ENCODE measurements at regions not wholly inside any gene's neighbourhood (a gene's known extent, or its start where the extent isn't known, plus 50 kb on each side); places are given as distances from the start of the nearest gene placed in this dataset.
"Not testable (repeated sequence)": the region's sequence is repeated elsewhere in the genome, so short reads cannot be mapped to it uniquely, and the experiment has no call there.

GRCh38 chr3:191644291-191644690, 183.3 kb downstream of the PYDC2 start:
- H3K9me3 ChIP-seq = no peaks in the 10 kb centered on the region
- H3K4me1 ChIP-seq (ENCODE audit: insufficient read depth) = no peaks in the 10 kb centered on the region
- H3K4me3 ChIP-seq = no peak overlapping the region
- WGBS, 3 donors = 97 to 100% (median 98%) methylated on average over 2 of the region's 2 CpGs
- intact Hi-C loops (cut with DNase I) = no loop called here
- TF ChIP-seq, protein P1, sequence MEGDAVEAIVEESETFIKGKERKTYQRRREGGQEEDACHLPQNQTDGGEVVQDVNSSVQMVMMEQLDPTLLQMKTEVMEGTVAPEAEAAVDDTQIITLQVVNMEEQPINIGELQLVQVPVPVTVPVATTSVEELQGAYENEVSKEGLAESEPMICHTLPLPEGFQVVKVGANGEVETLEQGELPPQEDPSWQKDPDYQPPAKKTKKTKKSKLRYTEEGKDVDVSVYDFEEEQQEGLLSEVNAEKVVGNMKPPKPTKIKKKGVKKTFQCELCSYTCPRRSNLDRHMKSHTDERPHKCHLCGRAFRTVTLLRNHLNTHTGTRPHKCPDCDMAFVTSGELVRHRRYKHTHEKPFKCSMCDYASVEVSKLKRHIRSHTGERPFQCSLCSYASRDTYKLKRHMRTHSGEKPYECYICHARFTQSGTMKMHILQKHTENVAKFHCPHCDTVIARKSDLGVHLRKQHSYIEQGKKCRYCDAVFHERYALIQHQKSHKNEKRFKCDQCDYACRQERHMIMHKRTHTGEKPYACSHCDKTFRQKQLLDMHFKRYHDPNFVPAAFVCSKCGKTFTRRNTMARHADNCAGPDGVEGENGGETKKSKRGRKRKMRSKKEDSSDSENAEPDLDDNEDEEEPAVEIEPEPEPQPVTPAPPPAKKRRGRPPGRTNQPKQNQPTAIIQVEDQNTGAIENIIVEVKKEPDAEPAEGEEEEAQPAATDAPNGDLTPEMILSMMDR (IDR thresholded peaks at IDR 0.05) = no peak
- TF ChIP-seq EP300 (IDR thresholded peaks at IDR 0.05) = no peak
- TF ChIP-seq POLR2A (IDR thresholded peaks at IDR 0.05) = no peak
- no peaks in the 10 kb centered on the region for H3K27me3 ChIP-seq
- no peak overlapping the region for H3K27ac ChIP-seq
- no peak for DNase-seq
- H3K36me3 ChIP-seq = no peaks in the 10 kb centered on the region

DNA sequence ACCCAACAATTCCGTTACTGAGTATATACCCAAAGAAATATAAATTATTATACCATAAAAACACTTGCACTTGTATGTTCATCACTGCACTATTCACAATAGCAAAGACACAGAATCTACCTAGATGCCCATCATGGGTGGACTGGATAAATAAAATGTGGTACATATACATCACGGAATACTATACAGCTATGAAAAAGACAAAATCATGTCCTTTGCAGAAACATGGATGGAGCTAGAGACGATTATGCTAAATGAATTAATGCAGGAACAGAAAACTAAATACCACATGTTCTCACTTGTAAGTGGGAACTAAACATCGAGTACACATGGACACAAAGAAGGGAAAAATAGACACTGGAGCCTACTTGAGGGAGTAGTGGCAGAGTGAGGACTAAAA, 185.3 kb downstream of the PYDC2 start:
- Histone ChIP-seq H3K36me3 (no peaks in the 10 kb centered on the region), H3K27ac (no peak overlapping the region), H3K27me3 (no peaks in the 10 kb centered on the region), H3K4me3 (no peak overlapping the region), H3K4me1 (ENCODE audit: insufficient read depth) (no peaks in the 10 kb centered on the region), H3K9me3 (no peaks in the 10 kb centered on the region)
- intact Hi-C loops (cut with DNase I) = no loop called here
- DNase-seq = no peak
- WGBS, 3 donors = 91 to 94% (median 92%) methylated on average over 4 of the region's 4 CpGs
- no peak for TF ChIP-seq POLR2A (IDR thresholded peaks at IDR 0.05)
- TF ChIP-seq EP300 (IDR thresholded peaks at IDR 0.05) = no peak
- TF ChIP-seq, protein P1 (IDR thresholded peaks at IDR 0.05) = no peak

GRCh38 chr3:191648787-191649186, 187.8 kb downstream of the PYDC2 start:
- Histone ChIP-seq H3K27me3 (no peaks in the 10 kb centered on the region), H3K4me3 (no peak overlapping the region), H3K27ac (no peak overlapping the region), H3K36me3 (no peaks in the 10 kb centered on the region), H3K9me3 (no peaks in the 10 kb centered on the region), H3K4me1 (ENCODE audit: insufficient read depth) (no peaks in the 10 kb centered on the region)
- TF ChIP-seq, protein P1 (IDR thresholded peaks at IDR 0.05) = no peak
- TF ChIP-seq EP300 (IDR thresholded peaks at IDR 0.05) (no peak), POLR2A (IDR thresholded peaks at IDR 0.05) (no peak)
- no peak for DNase-seq
- intact Hi-C loops (cut with DNase I) = no loop called here

DNA sequence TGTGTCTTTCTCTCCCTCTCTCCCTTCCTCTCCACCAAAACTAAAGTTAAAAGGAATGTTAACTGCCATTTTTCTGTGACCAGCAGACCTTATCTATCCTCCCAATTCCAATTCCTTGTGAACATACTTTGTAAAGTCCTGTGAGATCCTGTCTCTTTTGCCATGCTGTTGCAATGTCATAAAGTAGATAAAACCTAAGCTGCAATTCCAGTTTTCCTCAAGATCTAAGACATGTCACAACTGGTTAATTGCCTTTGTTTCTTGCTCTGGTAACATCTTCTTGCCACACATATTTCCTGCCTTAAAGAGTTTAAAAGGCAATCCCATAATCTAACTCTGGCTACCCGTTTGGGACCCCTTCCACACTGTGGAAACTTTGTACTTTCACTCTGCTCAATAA, 188.7 kb downstream of the PYDC2 start:
- 46 to 56% (median 55%) methylated on average over 1 of the region's 1 CpG for WGBS, 3 donors
- H3K36me3 ChIP-seq = no peaks in the 10 kb centered on the region
- no peak overlapping the region for H3K4me3 ChIP-seq
- no peaks in the 10 kb centered on the region for H3K27me3 ChIP-seq
- H3K4me1 ChIP-seq (ENCODE audit: insufficient read depth) = no peaks in the 10 kb centered on the region
- TF ChIP-seq, protein P1 (IDR thresholded peaks at IDR 0.05) = no peak
- TF ChIP-seq EP300 (IDR thresholded peaks at IDR 0.05) (no peak), POLR2A (IDR thresholded peaks at IDR 0.05) (no peak)
- intact Hi-C loops (cut with DNase I) = no loop called here
- no peak for DNase-seq
- no peaks in the 10 kb centered on the region for H3K9me3 ChIP-seq
- H3K27ac ChIP-seq = no peak overlapping the region

DNA sequence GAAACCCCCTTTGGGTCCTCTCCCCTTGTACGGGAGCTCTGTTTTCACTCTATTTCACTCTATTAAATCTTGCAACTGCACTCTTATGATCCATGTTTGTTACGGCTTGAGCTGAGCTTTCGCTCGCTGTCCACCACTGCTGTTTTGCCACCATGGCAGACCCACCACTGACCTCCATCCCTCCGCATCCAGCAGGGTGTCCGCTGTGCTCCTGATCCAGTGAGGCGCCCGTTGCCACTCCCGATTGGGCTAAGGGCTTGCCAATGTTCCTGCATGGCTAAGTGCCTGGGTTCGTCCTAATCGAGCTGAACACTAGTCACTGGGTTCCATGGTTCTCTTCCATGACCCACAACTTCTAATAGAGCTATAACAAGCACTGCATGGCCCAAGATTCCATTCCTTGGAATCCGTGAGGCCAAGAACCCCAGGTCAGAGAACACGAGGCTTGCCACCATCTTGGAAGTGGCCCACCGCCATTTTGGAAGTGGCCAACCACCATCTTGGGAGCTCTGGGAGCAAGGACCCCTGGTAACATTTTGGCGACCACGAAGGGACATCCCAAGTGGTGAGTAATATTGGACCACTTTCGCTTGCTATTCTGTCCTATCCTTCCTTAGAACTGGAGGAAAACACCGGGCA, 197.9 kb downstream of the PYDC2 start:
- H3K36me3 ChIP-seq; H3K27ac ChIP-seq; DNase-seq; H3K4me3 ChIP-seq; H3K9me3 ChIP-seq; intact Hi-C loops (cut with DNase I); H3K27me3 ChIP-seq; H3K4me1 ChIP-seq (ENCODE audit: insufficient read depth): not testable (repeated sequence)
- WGBS, 3 donors = 85 to 95% (median 95%) methylated on average over 18 of the region's 18 CpGs

DNA sequence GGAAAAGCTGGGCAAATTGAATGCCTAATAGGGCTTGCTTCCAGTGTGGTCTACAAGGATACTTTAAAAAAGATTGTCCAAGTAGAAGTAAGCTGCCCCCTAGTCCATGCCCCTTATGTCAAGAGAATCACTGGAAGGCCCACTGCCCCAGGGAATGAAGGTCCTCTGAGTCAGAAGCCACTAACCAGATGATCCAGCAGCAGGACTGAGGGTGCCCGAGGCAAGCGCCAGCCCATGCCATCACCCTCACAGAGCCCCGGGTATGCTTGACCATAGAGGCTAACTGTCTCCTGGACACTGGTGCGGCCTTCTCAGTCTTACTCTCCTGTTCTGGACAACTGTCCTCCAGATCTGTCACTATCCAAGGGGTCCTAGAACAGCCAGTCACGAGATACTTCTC, 201.2 kb downstream of the PYDC2 start:
- H3K27ac ChIP-seq; H3K27me3 ChIP-seq; DNase-seq; H3K4me1 ChIP-seq (ENCODE audit: insufficient read depth); H3K9me3 ChIP-seq; H3K4me3 ChIP-seq; H3K36me3 ChIP-seq; intact Hi-C loops (cut with DNase I): not testable (repeated sequence)
- 84 to 92% (median 90%) methylated on average over 5 of the region's 5 CpGs for WGBS, 3 donors

All from ovary (tissue), 7 donors.